GM12892 (cell line): ENCODE measurements at regions not wholly inside any gene's neighbourhood (a gene's known extent, or its start where the extent isn't known, plus 50 kb on each side); places are given as distances from the start of the nearest gene placed in this dataset.

Experiments used
- DNase-seq: peaks from one replicate; pipeline ENCODE4 v3.0.0; 2011; ENCODE audit not compliant: insufficient read length
- FAIRE-seq: peaks from 2 replicates; lab custom pipeline; 2011; peaks lifted over from hg19 to GRCh38; lab: Jason Lieb, UNC
- POLR2A ChIP-seq: IDR thresholded peaks from 2 replicates; pipeline ENCODE4 v1.6.1; 2011; ENCODE audit warnings: low read depth, low read length, control low read depth
- POLR2AphosphoS5 ChIP-seq: IDR thresholded peaks from 2 replicates; pipeline ENCODE4 v1.6.1; 2011; ENCODE audit warnings: low read depth, low read length, control low read depth
- TAF1 ChIP-seq: IDR thresholded peaks from 2 replicates; pipeline ENCODE4 v1.6.1; 2011; ENCODE audit warnings: low read depth, mild to moderate bottlenecking, control low read depth, low read length, borderline replicate concordance

GRCh38 chr2:160976797-160977196 is 183.4 kb upstream of the TANK start:
- TF ChIP-seq TAF1: no peak
- no peak for TF ChIP-seq POLR2A
- TF ChIP-seq POLR2AphosphoS5: no peak
- DNase-seq (no peak), FAIRE-seq (no peak)

DNA sequence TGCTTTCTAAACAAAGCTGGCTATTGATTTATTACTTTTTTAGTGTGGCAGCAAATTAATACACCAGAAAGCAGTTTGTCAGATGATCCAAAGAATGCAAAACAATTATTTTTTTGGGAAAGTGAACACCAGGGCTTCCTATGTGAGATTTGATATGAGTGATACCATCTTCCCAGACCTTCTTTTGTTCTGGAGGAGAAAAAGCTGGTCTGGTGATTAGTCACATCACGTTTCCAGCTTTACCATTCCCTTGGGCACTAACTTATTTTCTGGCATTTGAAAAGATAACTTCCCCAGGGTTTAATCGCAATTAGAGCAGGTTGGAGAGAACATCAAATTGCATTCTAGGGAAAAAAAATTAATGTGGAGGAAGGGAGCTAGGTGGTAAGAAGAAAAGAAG is 182.9 kb upstream of the TANK start:
- TF ChIP-seq TAF1 (no peak), POLR2A (no peak), POLR2AphosphoS5 (no peak)
- FAIRE-seq (no peak), DNase-seq (no peak)

GRCh38 chr2:160977854-160978253 is 182.4 kb upstream of the TANK start:
- DNase-seq (no peak), FAIRE-seq (no peak)
- TF ChIP-seq TAF1 (no peak), POLR2AphosphoS5 (no peak), POLR2A (no peak)

DNA sequence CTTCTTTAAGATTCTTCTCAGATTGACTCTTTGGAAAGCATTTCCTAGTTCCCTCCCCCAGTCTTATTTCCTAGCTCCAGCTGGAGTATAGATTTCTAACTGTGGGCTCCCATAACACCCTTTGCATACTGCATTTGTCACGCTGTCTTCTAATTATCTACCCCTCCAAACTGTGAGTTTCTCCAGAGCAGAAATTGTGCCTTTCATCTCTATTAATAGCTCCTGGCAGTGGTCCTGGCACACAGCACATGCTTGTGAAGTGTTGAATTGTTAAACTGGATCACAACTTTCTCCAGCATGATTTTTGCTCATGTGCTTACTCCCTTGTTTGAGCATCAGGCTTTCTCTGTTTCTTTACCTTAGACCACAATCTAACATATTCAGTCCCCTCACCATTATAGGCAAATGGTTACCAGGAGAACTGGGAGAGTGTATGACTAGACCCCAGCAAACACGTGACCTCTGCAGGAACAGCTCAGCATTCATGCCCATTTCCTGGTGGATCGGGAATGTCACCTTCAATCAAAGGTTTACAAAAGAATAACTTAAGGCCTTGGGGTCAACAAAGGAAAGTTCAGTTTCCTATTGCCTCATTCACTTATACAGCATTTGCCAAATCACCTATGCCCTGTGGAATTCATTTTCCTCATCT is 175.7 kb upstream of the TANK start:
- no peak for DNase-seq
- TF ChIP-seq POLR2A: no peak
- TF ChIP-seq POLR2AphosphoS5: no peak
- TF ChIP-seq TAF1: no peak
- FAIRE-seq: no peak

- FAIRE-seq (no peak), DNase-seq (no peak)
- no peak for TF ChIP-seq TAF1
- no peak for TF ChIP-seq POLR2A
- TF ChIP-seq POLR2AphosphoS5: no peak
Measured at GRCh38 chr2:160989778-160990177, 170.4 kb upstream of the TANK start.

DNA sequence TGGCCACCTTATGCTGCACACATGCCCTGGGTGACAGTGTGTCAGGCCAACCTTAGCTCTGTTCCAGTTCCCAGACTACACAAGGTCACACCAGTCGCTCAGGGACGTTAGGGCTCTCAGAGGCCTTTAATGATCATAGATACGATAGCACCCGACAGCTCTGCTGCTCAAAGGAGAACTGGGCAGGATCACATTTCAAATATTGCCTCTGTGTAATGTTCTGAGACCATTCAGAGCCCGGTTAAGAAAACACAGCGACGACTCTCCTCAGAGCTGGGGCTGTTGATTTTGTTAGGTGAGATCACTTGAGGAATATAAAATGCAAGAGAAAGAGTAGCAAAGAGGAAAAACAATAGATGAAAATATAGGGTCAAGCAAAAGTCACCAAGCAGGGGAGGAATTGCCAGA is 166.6 kb upstream of the TANK start:
- no peak for TF ChIP-seq TAF1
- TF ChIP-seq POLR2A: no peak
- no peak for TF ChIP-seq POLR2AphosphoS5
- DNase-seq (no peak), FAIRE-seq (no peak)

GRCh38 chr2:160994141-160995002 is 165.9 kb upstream of the TANK start:
- FAIRE-seq (peak; percentile 83), DNase-seq (no peak)
- TF ChIP-seq POLR2A (no peak), POLR2AphosphoS5 (no peak), TAF1 (no peak)

DNA sequence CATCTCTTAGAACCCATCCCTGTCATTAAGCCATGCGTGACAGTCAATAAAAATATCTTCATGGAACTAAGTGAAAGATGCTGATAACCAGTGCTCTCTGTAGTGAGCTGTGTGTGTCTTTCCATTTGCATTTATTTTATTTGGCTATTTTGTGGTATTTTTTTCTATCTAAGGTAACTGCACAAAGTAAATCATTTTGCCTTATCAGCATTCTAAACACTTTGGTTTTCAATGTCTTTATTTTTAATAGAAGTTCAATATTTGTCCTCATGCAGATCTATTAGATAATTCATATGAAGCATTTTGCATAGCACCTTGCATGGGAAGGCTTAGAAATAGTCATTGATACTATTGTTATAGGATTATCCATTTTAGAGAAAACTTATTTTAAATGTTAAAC is 163.6 kb upstream of the TANK start:
- FAIRE-seq: no peak

GRCh38 chr2:161004379-161004778 is 155.8 kb upstream of the TANK start:
- TF ChIP-seq TAF1 (no peak), POLR2A (no peak), POLR2AphosphoS5 (no peak)
- FAIRE-seq: no peak
- no peak for DNase-seq

More for the DNA sequence above, 163.6 kb upstream of the TANK start:
- no peak for DNase-seq
- TF ChIP-seq POLR2A (no peak), TAF1 (no peak), POLR2AphosphoS5 (no peak)

- TF ChIP-seq TAF1: no peak
- TF ChIP-seq POLR2AphosphoS5: no peak
- no peak for TF ChIP-seq POLR2A
- FAIRE-seq (no peak), DNase-seq (no peak)
Measured at GRCh38 chr2:161005170-161005569, 155.1 kb upstream of the TANK start.

DNA sequence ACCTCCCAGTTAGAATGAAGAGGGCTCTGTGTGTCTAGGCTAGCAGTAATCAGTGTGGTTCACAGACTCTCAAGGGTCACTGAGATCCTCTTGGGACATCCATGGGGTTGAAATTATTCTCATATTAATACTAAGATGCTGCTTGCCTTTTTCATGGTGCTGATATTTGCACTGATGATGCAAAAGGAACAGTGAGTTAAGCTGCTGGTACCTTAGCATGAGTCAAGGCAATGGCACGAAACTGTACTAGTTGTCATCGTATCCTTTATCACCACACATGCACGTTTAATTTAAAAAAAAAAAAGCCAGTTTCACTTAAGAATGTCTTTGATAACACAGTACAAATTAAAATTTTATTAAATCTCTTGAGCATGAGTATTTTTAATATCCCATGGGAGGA is 151.9 kb upstream of the TANK start:
- DNase-seq (no peak), FAIRE-seq (no peak)
- TF ChIP-seq POLR2AphosphoS5 (no peak), POLR2A (no peak), TAF1 (no peak)

DNA sequence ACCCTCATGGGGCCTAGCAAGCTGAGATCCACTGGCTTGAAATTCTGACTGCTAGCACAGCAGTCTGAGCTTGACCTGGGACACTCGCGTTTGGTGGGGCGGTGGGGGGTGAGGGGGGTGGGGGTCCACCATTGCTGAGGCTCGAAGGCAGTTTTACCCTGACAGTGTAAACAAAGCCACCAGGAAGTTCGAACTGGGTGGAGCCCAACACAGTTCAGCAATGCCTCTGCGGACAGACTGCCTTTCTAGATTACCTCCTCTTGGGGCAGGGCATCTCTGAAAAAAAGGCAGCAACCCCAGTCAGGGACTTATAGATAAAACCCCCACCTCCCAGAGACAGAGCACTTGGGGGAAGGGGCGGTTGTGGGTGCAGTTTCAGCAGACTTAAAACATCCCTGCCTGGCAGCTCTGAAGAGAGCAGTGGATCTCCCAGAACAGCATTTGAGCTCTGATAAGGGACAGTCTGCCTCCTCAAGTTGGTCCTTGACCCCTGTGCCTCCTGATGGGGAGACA is 149.7 kb upstream of the TANK start:
- DNase-seq (no peak), FAIRE-seq (no peak)
- no peak for TF ChIP-seq POLR2A
- no peak for TF ChIP-seq TAF1
- no peak for TF ChIP-seq POLR2AphosphoS5
